Transverse colon (tissue), 3 donors: ENCODE measurements at regions not wholly inside any gene's neighbourhood (a gene's known extent, or its start where the extent isn't known, plus 50 kb on each side); places are given as distances from the start of the nearest gene placed in this dataset.

ENCODE experiments used
- CTCF ChIP-seq, 5 experiments: fragments of 200-600 bp in 3 of 5; fragments of 450-650 bp in 2 of 5; sonication (generic) in 3 of 5; IDR thresholded peaks; 1 replicate in 2 of 5; 2 replicates in 3 of 5; pipeline ENCODE4 v1.5.1; 2016 to 2017; ENCODE audit warnings: antibody characterized with exemption in 5 of 5, inconsistent platforms in 3 of 5, mild to moderate bottlenecking in 2 of 5, moderate library complexity in 1 of 5
- EP300 ChIP-seq: sonication (generic); formaldehyde crosslinking; IDR thresholded peaks from one replicate; pipeline ENCODE4 v1.6.1; 2017; ENCODE audit warnings: antibody characterized with exemption, low read depth
- POLR2A ChIP-seq: fragments of 450-650 bp; IDR thresholded peaks from one replicate; pipeline ENCODE4 v1.6.1; 2016; ENCODE audit warnings: antibody characterized with exemption, mild to moderate bottlenecking, moderate library complexity

DNA sequence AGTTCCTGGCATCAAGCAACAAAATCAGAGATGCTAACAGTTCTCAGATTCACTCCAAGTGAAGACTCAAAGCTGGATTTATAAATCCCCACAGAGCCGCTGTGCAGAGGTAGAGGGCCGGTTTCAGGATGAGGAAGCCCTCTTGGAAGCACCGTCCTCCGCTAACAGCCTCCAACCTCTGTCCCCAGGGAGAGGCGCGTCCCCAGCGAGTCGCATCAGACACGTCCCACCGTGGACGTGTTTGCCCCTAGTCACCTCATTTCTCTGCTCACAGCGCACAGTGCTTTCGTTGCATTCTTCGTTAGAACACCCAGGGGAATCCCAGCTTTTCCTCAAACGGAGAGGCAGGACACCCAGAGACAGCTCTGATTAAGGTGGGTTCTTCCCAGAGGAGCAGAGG is 642.9 kb downstream of the BRD1 start:
- TF ChIP-seq CTCF (IDR thresholded peaks at IDR 0.05), result no peak
- TF ChIP-seq POLR2A, result no peak
- no peak for TF ChIP-seq EP300
